ENCODE measurements at regions not wholly inside any gene's neighbourhood (a gene's known extent, or its start where the extent isn't known, plus 50 kb on each side); places are given as distances from the start of the nearest gene placed in this dataset.

GRCh38 chr1:222306011-222306410 lies 241.9 kb downstream of the HHIPL2 start:
- no peak for TF ChIP-seq POLR2AphosphoS5 (IDR thresholded peaks at IDR 0.05)
- TF ChIP-seq, protein P1, sequence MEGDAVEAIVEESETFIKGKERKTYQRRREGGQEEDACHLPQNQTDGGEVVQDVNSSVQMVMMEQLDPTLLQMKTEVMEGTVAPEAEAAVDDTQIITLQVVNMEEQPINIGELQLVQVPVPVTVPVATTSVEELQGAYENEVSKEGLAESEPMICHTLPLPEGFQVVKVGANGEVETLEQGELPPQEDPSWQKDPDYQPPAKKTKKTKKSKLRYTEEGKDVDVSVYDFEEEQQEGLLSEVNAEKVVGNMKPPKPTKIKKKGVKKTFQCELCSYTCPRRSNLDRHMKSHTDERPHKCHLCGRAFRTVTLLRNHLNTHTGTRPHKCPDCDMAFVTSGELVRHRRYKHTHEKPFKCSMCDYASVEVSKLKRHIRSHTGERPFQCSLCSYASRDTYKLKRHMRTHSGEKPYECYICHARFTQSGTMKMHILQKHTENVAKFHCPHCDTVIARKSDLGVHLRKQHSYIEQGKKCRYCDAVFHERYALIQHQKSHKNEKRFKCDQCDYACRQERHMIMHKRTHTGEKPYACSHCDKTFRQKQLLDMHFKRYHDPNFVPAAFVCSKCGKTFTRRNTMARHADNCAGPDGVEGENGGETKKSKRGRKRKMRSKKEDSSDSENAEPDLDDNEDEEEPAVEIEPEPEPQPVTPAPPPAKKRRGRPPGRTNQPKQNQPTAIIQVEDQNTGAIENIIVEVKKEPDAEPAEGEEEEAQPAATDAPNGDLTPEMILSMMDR (IDR thresholded peaks at IDR 0.05), result no peak
